ENCODE measurements at regions not wholly inside any gene's neighbourhood (a gene's known extent, or its start where the extent isn't known, plus 50 kb on each side); places are given as distances from the start of the nearest gene placed in this dataset.

- TF ChIP-seq CTCF (IDR thresholded peaks at IDR 0.05) (no peak), POLR2A (IDR thresholded peaks at IDR 0.05) (no peak)
Measured at GRCh38 chr11:34566736-34567135, 53.1 kb upstream of the ELF5 start.

Measured in esophagus squamous epithelium (tissue), 4 donors.